ENCODE measurements at regions not wholly inside any gene's neighbourhood (a gene's known extent, or its start where the extent isn't known, plus 50 kb on each side); places are given as distances from the start of the nearest gene placed in this dataset.

DNA sequence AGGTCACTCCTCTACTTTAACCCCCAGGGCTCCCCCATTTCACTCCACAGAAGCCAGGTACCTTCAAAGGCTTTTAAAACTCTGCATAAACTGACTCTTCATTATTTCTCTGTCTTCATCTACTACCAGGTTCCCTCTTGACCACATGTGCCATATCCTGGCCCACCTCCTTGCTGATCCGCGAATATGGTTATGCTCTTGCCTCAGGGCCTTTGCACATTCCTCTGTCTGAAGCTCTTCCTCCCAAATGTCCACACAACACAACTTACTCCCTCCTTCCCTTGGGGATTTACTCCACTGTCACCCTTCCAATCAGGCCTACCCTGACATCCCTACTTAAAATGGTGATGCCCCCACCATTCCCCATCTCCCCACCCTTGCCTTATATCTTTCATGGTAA lies 134.6 kb upstream of the ANKRD55 start:
- TF ChIP-seq, protein P1, sequence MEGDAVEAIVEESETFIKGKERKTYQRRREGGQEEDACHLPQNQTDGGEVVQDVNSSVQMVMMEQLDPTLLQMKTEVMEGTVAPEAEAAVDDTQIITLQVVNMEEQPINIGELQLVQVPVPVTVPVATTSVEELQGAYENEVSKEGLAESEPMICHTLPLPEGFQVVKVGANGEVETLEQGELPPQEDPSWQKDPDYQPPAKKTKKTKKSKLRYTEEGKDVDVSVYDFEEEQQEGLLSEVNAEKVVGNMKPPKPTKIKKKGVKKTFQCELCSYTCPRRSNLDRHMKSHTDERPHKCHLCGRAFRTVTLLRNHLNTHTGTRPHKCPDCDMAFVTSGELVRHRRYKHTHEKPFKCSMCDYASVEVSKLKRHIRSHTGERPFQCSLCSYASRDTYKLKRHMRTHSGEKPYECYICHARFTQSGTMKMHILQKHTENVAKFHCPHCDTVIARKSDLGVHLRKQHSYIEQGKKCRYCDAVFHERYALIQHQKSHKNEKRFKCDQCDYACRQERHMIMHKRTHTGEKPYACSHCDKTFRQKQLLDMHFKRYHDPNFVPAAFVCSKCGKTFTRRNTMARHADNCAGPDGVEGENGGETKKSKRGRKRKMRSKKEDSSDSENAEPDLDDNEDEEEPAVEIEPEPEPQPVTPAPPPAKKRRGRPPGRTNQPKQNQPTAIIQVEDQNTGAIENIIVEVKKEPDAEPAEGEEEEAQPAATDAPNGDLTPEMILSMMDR (IDR thresholded peaks at IDR 0.05; ENCODE audit: borderline replicate concordance, control extremely low read depth, extremely low read depth, insufficient read depth, missing control alignments), result no peak
- in situ Hi-C loops (cut with MboI; ENCODE audit: low sequenced_read_pairs, unreplicated experiment), result no loop called here
- no peak for DNase-seq (ENCODE audit: low spot score)

DNA sequence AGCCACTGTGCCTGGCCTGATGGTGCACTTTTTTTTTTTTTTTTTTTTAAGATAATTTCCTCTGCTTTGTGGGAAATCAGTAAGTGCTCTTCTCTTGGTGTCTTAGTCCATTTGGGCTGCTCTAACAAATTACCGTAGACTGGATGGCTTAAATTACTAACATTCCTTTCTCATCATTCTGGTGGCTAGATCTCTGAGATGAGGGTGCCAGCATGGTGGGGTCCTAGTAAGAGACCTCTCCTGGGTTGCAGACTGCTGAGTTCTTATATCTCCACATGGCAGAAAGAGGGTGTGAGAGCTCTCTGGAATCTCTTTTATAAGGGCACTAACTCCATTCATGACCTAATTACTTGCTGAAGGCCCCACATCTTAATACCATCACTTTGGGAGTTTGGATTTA lies 133.9 kb upstream of the ANKRD55 start:
- TF ChIP-seq, protein P1 (IDR thresholded peaks at IDR 0.05; ENCODE audit: borderline replicate concordance, control extremely low read depth, extremely low read depth, insufficient read depth, missing control alignments), result no peak
- in situ Hi-C loops (cut with MboI; ENCODE audit: low sequenced_read_pairs, unreplicated experiment), result no loop called here
- DNase-seq (ENCODE audit: low spot score), result no peak

DNA sequence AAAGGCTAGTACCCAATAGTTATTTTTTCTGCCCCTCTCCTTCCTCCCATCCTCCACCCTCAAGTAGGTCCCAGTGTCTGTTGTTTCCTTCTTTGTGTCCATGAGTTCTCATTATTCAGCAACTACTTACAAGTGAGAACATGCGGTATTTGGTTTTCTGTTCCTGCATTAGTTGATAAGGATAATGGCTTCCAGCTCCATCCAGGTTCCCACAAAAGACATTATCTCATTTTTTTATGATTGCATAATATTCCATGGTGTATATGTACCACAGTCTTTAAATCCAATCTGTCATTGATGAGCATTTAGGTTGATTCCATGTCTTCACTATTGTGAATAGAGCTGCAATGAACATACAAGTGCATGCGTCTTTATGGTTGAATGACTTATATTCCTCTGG lies 128.3 kb upstream of the ANKRD55 start:
- in situ Hi-C loops (cut with MboI; ENCODE audit: low sequenced_read_pairs, unreplicated experiment), result no loop called here
- DNase-seq (ENCODE audit: low spot score), result no peak
- TF ChIP-seq, protein P1 (IDR thresholded peaks at IDR 0.05; ENCODE audit: borderline replicate concordance, control extremely low read depth, extremely low read depth, insufficient read depth, missing control alignments), result no peak

DNA sequence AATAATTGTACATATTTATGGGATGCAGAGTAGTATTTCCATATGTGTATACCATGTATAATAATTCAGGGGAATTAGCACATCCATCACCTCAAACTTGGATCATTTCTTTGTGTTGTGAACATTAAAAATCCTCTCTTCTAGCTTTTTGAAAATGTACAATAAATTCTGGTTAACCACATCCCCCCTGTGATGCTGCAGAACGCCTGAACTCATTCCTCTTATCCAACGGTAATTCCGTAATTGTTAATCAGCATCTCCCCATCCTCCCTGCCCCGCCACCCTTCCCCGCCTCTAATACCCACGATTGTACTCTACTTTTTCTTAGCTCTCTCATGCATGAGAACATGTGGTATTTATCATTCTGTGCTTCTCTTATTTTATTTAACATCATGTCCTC lies 127.7 kb upstream of the ANKRD55 start:
- DNase-seq (ENCODE audit: low spot score), result no peak
- in situ Hi-C loops (cut with MboI; ENCODE audit: low sequenced_read_pairs, unreplicated experiment), result no loop called here
- TF ChIP-seq, protein P1 (IDR thresholded peaks at IDR 0.05; ENCODE audit: borderline replicate concordance, control extremely low read depth, extremely low read depth, insufficient read depth, missing control alignments), result no peak

DNA sequence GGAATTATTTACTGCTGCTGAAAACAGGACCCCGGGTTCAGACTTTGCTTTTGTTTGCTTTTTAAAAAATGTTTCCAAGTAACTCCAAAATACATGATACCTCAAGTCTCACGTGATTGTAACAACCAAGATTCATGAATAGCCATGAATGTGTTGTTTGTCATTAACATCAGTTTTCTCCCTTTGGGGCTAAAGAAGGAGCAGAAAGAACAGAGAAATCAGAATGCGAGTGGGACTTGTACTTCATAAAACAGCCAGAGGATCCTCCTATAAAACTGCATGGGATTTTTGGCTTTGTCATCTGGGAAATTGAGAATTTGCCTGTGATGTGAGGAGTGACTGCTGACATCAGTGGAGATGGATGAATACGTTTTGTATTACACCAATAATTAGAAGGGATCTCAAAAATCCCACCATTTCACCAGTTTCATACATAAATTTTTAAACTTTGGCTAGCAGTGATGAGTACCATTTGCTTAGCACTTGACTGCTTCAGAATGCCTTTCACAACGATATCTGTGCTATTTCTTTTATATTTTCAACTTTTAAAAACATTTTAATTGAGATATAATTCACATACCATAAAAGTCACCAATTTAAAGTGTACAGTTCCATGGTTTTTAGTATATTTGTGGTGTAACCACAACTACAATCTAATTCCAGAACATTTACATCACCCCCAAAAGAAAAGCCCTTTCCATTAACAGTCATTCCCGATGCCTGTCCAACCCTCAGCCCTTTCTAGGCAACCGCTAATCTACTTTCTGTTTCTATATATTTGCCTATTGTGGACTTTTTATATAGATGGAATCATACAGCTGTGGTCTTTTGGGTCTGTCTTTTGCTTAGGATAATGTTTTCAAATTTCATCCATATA lies 126.9 kb upstream of the ANKRD55 start:
- in situ Hi-C loops (cut with MboI; ENCODE audit: low sequenced_read_pairs, unreplicated experiment), result no loop called here
- TF ChIP-seq, protein P1 (IDR thresholded peaks at IDR 0.05; ENCODE audit: borderline replicate concordance, control extremely low read depth, extremely low read depth, insufficient read depth, missing control alignments), result no peak
- no peak for DNase-seq (ENCODE audit: low spot score)

DNA sequence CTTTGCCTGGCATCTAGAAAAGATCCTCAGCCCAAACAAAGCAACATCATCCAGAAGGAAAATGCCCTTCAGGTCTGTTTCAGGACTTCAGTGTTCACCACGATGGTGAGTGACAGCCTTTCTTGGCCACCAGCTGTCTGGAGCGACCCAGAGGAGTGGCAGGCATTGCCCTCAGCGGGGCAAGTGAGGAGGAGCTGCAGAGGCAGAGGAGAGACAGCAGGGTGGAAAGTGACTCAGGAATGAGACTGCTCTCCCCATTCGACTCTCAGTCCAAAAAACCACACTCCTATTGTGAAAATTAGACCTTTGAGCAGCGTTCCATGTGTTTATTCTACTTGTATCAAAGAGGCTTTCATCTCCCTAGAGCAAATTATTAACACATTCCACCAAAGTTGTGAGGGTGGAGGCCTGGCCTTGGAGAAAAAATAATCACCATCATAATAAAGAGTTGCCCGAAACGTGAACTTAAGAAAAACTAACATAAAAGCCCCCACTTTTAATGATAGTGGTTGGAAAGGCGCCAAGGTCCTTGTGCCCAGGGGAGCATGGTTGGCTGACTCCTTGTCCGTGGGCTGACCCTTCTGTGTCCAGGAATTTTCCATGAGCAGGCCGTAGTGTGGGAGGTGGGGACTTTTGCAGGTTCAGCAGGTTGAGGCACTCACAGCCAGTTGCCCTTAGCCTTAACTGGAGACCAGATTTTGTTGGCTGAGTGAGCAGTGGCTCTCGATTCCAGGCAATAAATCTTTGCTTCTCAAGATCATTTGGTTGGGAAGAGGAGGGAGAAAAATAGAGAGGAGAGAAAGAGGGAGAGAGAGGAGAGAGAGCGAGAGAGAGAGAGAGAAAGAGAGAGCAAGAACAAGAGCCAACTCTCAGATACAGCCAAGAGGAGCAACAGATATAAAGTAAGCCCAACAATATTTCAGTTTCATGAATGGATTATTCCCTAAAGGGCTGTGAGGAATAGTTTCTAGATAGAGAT lies 125.9 kb upstream of the ANKRD55 start:
- in situ Hi-C loops (cut with MboI; ENCODE audit: low sequenced_read_pairs, unreplicated experiment), result no loop called here
- DNase-seq (ENCODE audit: low spot score), result no peak
- TF ChIP-seq, protein P1 (IDR thresholded peaks at IDR 0.05; ENCODE audit: borderline replicate concordance, control extremely low read depth, extremely low read depth, insufficient read depth, missing control alignments), result no peak

Data from GM13976 (cell line).